Keratinocyte (primary cell): ENCODE measurements at regions not wholly inside any gene's neighbourhood (a gene's known extent, or its start where the extent isn't known, plus 50 kb on each side); places are given as distances from the start of the nearest gene placed in this dataset.

Experiments
- DNase-seq: peaks from one replicate; pipeline ENCODE4 v3.0.0-alpha.2; 2011; ENCODE audit warnings: low read depth, missing footprints, low spot score
- FAIRE-seq: peaks from 2 replicates; lab custom pipeline; 2011; peaks lifted over from hg19 to GRCh38; lab: Jason Lieb, UNC
- H2AFZ ChIP-seq: 2 replicates; pipeline ENCODE4 v1.6.0; 2012; ENCODE audit warnings: low read length, control low read depth, inconsistent platforms; ENCODE audit not compliant: control insufficient read depth
- H3K27ac ChIP-seq: 2 replicates; pipeline ENCODE4 v1.5.1; 2011; ENCODE audit warnings: low read length; ENCODE audit not compliant: control insufficient read depth, insufficient read depth
- H3K27me3 ChIP-seq: 3 replicates; pipeline ENCODE4 v1.6.0; 2011; ENCODE audit warnings: low read length; ENCODE audit not compliant: control insufficient read depth, insufficient read depth; ENCODE audit errors: extremely low read depth
- H3K36me3 ChIP-seq, 2 experiments: 2 replicates in 1 of 2; 3 replicates in 1 of 2; pipeline ENCODE4 v1.5.1; 2011; ENCODE audit warnings: low read length in 2 of 2, mild to moderate bottlenecking in 1 of 2; ENCODE audit not compliant: control insufficient read depth in 2 of 2, insufficient read depth in 2 of 2; ENCODE audit errors: extremely low read depth in 1 of 2
- H3K4me1 ChIP-seq: 3 replicates; pipeline ENCODE4 v1.5.1; 2011; ENCODE audit warnings: low read length; ENCODE audit not compliant: control insufficient read depth, insufficient read depth; ENCODE audit errors: extremely low read depth
- H3K4me2 ChIP-seq: 3 replicates; pipeline ENCODE4 v1.6.0; 2011; ENCODE audit warnings: low read depth, low read length; ENCODE audit not compliant: control insufficient read depth, insufficient read depth; ENCODE audit errors: extremely low read depth
- H3K4me3 ChIP-seq, 3 experiments: fragments of 200-600 bp in 1 of 3; sonication (generic) in 1 of 3; 2 replicates in 2 of 3; 3 replicates in 1 of 3; pipeline ENCODE4 v1.5.1; 2011 to 2016; ENCODE audit warnings: low read length in 3 of 3, mild to moderate bottlenecking in 3 of 3, control low read depth in 2 of 3, inconsistent platforms in 1 of 3, low read depth in 1 of 3, mixed read lengths in 1 of 3, mixed run types in 1 of 3, moderate library complexity in 1 of 3; ENCODE audit not compliant: control insufficient read depth in 2 of 3, insufficient read depth in 2 of 3; ENCODE audit errors: extremely low read depth in 1 of 3
- H3K79me2 ChIP-seq: 2 replicates; pipeline ENCODE4 v1.6.0; 2012; ENCODE audit warnings: low read length; ENCODE audit not compliant: control insufficient read depth, insufficient read depth
- H3K9ac ChIP-seq: 3 replicates; pipeline ENCODE4 v1.6.0; 2011; ENCODE audit warnings: low read length; ENCODE audit not compliant: control insufficient read depth, insufficient read depth; ENCODE audit errors: extremely low read depth
- H3K9me1 ChIP-seq: 3 replicates; pipeline ENCODE4 v1.6.0; 2011; ENCODE audit warnings: low read length; ENCODE audit not compliant: control insufficient read depth, insufficient read depth; ENCODE audit errors: extremely low read depth
- H3K9me3 ChIP-seq: 2 replicates; pipeline ENCODE4 v1.5.1; 2012; ENCODE audit warnings: low read depth, low read length; ENCODE audit not compliant: control insufficient read depth
- H4K20me1 ChIP-seq: 3 replicates; pipeline ENCODE4 v1.6.0; 2011; ENCODE audit warnings: low read length; ENCODE audit not compliant: control insufficient read depth, insufficient read depth; ENCODE audit errors: extremely low read depth
- EZH2 ChIP-seq: IDR thresholded peaks from one replicate; pipeline ENCODE4 v1.6.1; 2012; ENCODE audit warnings: inconsistent platforms, mild to moderate bottlenecking, low read length, moderate library complexity
- dilution Hi-C: fragments of 300-500 bp; cut with MboI; formaldehyde crosslinking; loops from one replicate; pipeline ENCODE4 v1.7.0; 2020; ENCODE audit warnings: low sequenced_read_pairs; ENCODE audit not compliant: extremely low pct_ligation_motif_present
- TF ChIP-seq, protein P1 (sequence below), 3 experiments: IDR thresholded peaks in 1 of 3; conservative IDR thresholded peaks in 1 of 3; optimal IDR thresholded peaks in 1 of 3; 2 replicates in 2 of 3; 3 replicates in 1 of 3; pipeline versions ENCODE3 to v1.5.1; 2011; ENCODE audit warnings: low read length in 3 of 3, mild to moderate bottlenecking in 3 of 3, moderate library complexity in 2 of 3, control low read depth in 1 of 3, inconsistent platforms in 1 of 3; ENCODE audit not compliant: insufficient read depth in 2 of 3; ENCODE audit errors: extremely low read depth in 1 of 3

DNA sequence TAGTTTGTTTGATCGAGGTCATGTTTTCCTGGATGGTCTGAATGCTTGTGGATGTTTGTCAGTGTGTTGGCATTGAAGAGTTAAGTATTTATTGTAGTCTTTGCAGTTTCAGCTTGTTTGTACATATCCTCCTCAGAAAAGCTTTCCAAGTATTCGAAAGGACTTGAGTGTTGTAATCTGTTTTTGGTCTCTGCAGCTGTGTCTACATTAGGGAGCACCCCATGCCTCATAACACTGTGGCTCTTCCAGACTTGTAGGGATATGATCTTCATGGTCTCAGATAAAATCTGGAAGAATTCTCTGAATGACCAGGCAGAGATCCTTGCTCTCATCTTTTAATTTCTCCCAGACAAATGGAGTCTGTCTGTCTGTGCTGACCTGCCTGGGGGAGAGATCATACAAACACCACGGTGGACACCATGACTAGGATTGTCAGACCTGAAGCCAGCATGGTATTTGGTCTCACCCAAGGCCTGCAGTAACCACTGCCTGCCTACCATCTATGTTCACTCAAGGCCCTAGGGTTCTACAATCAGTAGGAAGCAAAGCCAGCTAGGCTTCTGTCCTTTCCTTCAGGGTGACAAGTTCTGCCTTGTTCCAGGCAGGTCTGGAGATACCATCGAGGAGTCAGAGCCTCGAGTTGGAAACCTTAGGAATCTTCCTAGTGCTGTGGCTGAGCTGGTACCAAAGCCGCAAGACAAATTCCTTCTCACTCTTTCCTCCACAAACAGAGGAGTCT is 114.7 kb upstream of the KHDRBS2 start:
- TF ChIP-seq, protein P1, sequence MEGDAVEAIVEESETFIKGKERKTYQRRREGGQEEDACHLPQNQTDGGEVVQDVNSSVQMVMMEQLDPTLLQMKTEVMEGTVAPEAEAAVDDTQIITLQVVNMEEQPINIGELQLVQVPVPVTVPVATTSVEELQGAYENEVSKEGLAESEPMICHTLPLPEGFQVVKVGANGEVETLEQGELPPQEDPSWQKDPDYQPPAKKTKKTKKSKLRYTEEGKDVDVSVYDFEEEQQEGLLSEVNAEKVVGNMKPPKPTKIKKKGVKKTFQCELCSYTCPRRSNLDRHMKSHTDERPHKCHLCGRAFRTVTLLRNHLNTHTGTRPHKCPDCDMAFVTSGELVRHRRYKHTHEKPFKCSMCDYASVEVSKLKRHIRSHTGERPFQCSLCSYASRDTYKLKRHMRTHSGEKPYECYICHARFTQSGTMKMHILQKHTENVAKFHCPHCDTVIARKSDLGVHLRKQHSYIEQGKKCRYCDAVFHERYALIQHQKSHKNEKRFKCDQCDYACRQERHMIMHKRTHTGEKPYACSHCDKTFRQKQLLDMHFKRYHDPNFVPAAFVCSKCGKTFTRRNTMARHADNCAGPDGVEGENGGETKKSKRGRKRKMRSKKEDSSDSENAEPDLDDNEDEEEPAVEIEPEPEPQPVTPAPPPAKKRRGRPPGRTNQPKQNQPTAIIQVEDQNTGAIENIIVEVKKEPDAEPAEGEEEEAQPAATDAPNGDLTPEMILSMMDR (optimal IDR thresholded peaks at IDR 0.05 in 1 of 3, IDR thresholded peaks at IDR 0.05 in 1 of 3, conservative IDR thresholded peaks at IDR 0.05 in 1 of 3; ENCODE audit: extremely low read depth in 1 of 3, insufficient read depth in 2 of 3, low read length in 3 of 3), result no peak
- no peak for TF ChIP-seq EZH2
- no peaks in the 10 kb centered on the region for H3K9me1 ChIP-seq
- no peaks in the 10 kb centered on the region for H4K20me1 ChIP-seq
- H3K9me3 ChIP-seq, result no peaks in the 10 kb centered on the region
- no peak overlapping the region for H3K4me2 ChIP-seq
- H3K4me3 ChIP-seq, result no peak overlapping the region
- dilution Hi-C loops, result no loop called here
- FAIRE-seq (no peak), DNase-seq (no peak)
- H3K36me3 ChIP-seq, result no peaks in the 10 kb centered on the region
- H3K9ac ChIP-seq, result no peak overlapping the region
- no peak overlapping the region for H2AFZ ChIP-seq
- no peaks in the 10 kb centered on the region for H3K4me1 ChIP-seq
- no peak overlapping the region for H3K27ac ChIP-seq
- H3K27me3 ChIP-seq, result no peaks in the 10 kb centered on the region
- no peaks in the 10 kb centered on the region for H3K79me2 ChIP-seq

DNA sequence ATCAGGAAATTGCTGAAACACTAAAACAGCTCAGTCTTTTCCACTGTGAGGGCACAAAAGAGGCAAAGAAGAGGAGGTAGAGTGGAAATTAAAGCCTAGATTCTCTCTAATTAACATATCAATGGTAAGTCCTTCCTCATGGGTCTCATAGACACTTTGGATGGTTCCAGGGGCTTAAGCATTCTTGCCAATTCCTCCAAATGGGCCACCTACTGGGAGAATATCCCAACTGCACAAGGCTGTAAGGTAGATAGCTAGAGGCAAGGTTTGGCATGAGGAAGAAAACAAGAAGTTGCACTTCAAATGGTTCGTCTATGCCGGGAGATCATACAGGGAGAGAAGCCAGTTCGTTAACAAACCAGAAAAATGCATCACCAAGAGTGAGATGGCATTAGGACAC is 107.6 kb upstream of the KHDRBS2 start:
- Histone ChIP-seq H3K4me3 (no peak overlapping the region), H3K4me2 (no peak overlapping the region), H3K79me2 (no peaks in the 10 kb centered on the region), H2AFZ (no peak overlapping the region), H3K9me3 (no peaks in the 10 kb centered on the region), H3K4me1 (no peaks in the 10 kb centered on the region), H3K9me1 (no peaks in the 10 kb centered on the region), H3K9ac (no peak overlapping the region), H3K27me3 (no peaks in the 10 kb centered on the region), H4K20me1 (no peaks in the 10 kb centered on the region), H3K27ac (no peak overlapping the region), H3K36me3 (no peaks in the 10 kb centered on the region)
- FAIRE-seq (no peak), DNase-seq (no peak)
- TF ChIP-seq, protein P1 (optimal IDR thresholded peaks at IDR 0.05 in 1 of 3, IDR thresholded peaks at IDR 0.05 in 1 of 3, conservative IDR thresholded peaks at IDR 0.05 in 1 of 3; ENCODE audit: extremely low read depth in 1 of 3, insufficient read depth in 2 of 3, low read length in 3 of 3), result no peak
- TF ChIP-seq EZH2, result no peak
- dilution Hi-C loops, result no loop called here
